Spleen (tissue), 7 donors: ENCODE measurements at regions not wholly inside any gene's neighbourhood (a gene's known extent, or its start where the extent isn't known, plus 50 kb on each side); places are given as distances from the start of the nearest gene placed in this dataset.

Experiments used
- POLR2A ChIP-seq, 3 donors: fragments of 450-650 bp; IDR thresholded peaks; one replicate each; pipeline ENCODE4 v1.5.1; 2017; ENCODE audit warnings: antibody characterized with exemption in 3 of 3, mild to moderate bottlenecking in 1 of 3
- TF ChIP-seq, protein P1 (sequence below), 11 experiments: fragments of 200-600 bp in 7 of 11; fragments of 450-650 bp in 4 of 11; sonication (generic) in 4 of 11; IDR thresholded peaks in 8 of 11; conservative IDR thresholded peaks in 3 of 11; 1 replicate in 7 of 11; 2 replicates in 4 of 11; pipeline versions ENCODE4 v1.4.0 to v1.8.0; 2016 to 2021; ENCODE audit warnings: antibody characterized with exemption in 11 of 11, inconsistent platforms in 4 of 11, mild to moderate bottlenecking in 1 of 11
- donor health status: DM: no; HTN: no; CAD: no; lungs with moderate emphysema.
- donor health status: DM: no; HTN: no; CAD: no.
- donor health status: DM: no; HTN: no; CAD: no.

DNA sequence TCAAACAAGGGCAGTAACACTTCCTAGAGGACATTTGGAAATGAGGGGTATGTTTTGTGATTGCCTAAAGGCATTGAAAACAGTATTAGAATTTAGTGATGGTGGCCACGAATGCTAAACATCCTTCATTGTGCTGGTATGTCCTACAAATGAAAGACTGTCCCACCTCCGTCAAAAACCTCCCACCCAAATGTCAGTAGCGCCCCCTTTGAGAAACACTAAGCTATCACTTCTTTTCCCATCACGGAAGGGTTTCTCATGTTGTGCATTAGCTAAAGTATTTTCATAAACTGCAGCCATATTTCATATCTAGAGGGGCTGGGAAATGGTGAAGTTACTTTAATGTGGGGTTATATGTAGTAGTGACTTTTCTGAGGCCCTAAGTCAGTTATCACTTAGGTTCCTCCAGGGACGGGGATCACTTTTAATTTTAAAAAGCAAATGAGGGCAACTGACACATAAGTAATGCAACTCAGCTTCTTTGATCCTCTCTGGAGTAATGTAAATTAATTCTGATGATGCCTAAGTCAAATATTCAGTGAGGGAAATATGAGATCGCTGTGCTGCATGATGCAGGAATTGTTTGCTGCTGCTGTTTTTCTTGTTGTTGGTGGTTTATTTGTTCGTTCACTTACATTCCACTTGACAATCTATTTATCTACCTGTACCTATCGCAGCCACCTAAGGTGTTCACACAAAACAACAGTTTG, 1403.4 kb upstream of the TENM4 start:
- TF ChIP-seq, protein P1, sequence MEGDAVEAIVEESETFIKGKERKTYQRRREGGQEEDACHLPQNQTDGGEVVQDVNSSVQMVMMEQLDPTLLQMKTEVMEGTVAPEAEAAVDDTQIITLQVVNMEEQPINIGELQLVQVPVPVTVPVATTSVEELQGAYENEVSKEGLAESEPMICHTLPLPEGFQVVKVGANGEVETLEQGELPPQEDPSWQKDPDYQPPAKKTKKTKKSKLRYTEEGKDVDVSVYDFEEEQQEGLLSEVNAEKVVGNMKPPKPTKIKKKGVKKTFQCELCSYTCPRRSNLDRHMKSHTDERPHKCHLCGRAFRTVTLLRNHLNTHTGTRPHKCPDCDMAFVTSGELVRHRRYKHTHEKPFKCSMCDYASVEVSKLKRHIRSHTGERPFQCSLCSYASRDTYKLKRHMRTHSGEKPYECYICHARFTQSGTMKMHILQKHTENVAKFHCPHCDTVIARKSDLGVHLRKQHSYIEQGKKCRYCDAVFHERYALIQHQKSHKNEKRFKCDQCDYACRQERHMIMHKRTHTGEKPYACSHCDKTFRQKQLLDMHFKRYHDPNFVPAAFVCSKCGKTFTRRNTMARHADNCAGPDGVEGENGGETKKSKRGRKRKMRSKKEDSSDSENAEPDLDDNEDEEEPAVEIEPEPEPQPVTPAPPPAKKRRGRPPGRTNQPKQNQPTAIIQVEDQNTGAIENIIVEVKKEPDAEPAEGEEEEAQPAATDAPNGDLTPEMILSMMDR (IDR thresholded peaks at IDR 0.05 in 8 of 11, conservative IDR thresholded peaks at IDR 0.05 in 3 of 11): no peak
- no peak for TF ChIP-seq POLR2A (IDR thresholded peaks at IDR 0.05)
